ENCODE measurements at regions not wholly inside any gene's neighbourhood (a gene's known extent, or its start where the extent isn't known, plus 50 kb on each side); places are given as distances from the start of the nearest gene placed in this dataset.

- no peak for TF ChIP-seq CTCF (conservative IDR thresholded peaks at IDR 0.05)
These were observed 321.7 kb downstream of the ANKRD50 start for GRCh38 chr4:124390861-124391260.

GRCh38 chr4:124396333-124396732, 316.2 kb downstream of the ANKRD50 start:
- TF ChIP-seq CTCF (conservative IDR thresholded peaks at IDR 0.05), result no peak
- no peak overlapping the region for H3K27ac ChIP-seq

More at GRCh38 chr4:124390861-124391260, 321.7 kb downstream of the ANKRD50 start:
- no peak overlapping the region for H3K27ac ChIP-seq

- H3K27ac ChIP-seq, result no peak overlapping the region
These were observed 310.9 kb downstream of the ANKRD50 start for GRCh38 chr4:124401606-124402005.

GRCh38 chr4:124409044-124409443, 303.5 kb downstream of the ANKRD50 start:
- no peak overlapping the region for H3K27ac ChIP-seq
- no peak for TF ChIP-seq CTCF (conservative IDR thresholded peaks at IDR 0.05)

More at GRCh38 chr4:124401606-124402005, 310.9 kb downstream of the ANKRD50 start:
- TF ChIP-seq CTCF (conservative IDR thresholded peaks at IDR 0.05), result no peak

GRCh38 chr4:124414276-124415040, 298.1 kb downstream of the ANKRD50 start:
- H3K27ac ChIP-seq, result no peak overlapping the region
- TF ChIP-seq CTCF (conservative IDR thresholded peaks at IDR 0.05), result no peak

GRCh38 chr4:124415146-124415545, 297.4 kb downstream of the ANKRD50 start:
- no peak overlapping the region for H3K27ac ChIP-seq
- TF ChIP-seq CTCF (conservative IDR thresholded peaks at IDR 0.05), result no peak

- no peak for TF ChIP-seq CTCF (conservative IDR thresholded peaks at IDR 0.05)
- H3K27ac ChIP-seq, result no peak overlapping the region
These were observed 295.2 kb downstream of the ANKRD50 start for GRCh38 chr4:124417371-124417770.
